ENCODE measurements at regions not wholly inside any gene's neighbourhood (a gene's known extent, or its start where the extent isn't known, plus 50 kb on each side); places are given as distances from the start of the nearest gene placed in this dataset.

GRCh38 chr15:69971771-69972170 lies 125.9 kb downstream of the TLE3 start:
- no peak for TF ChIP-seq CTCF (conservative IDR thresholded peaks at IDR 0.05)
- no peak for TF ChIP-seq EZH2 (IDR thresholded peaks at IDR 0.05; ENCODE audit: low read depth)

Data from PC-9 (cell line).